Right cardiac atrium (tissue), 5 donors: ENCODE measurements at regions not wholly inside any gene's neighbourhood (a gene's known extent, or its start where the extent isn't known, plus 50 kb on each side); places are given as distances from the start of the nearest gene placed in this dataset.

Experiments
- ATAC-seq, 2 donors: fragments of 200-7000 bp; cut with Tn5 transposase; one replicate each; pipeline versions ENCODE4 v1.8.0 to v1.9.1; 2020; ENCODE audit warnings: moderate library complexity in 2 of 2, mild to moderate bottlenecking in 1 of 2
- DNase-seq, 3 donors: peaks; one replicate each; pipeline ENCODE4 v3.0.0-alpha.2; 2020
- H3K27ac ChIP-seq: one replicate; pipeline ENCODE4 v1.5.1; 2013; ENCODE audit warnings: mild to moderate bottlenecking, low read length, control low read depth, moderate library complexity
- H3K27me3 ChIP-seq: one replicate; pipeline ENCODE4 v1.6.1; 2013; ENCODE audit not compliant: control insufficient read depth, insufficient read depth
- H3K4me1 ChIP-seq: one replicate; pipeline ENCODE4 v1.6.1; 2013; ENCODE audit warnings: low read length; ENCODE audit not compliant: control insufficient read depth, insufficient read depth
- H3K4me3 ChIP-seq: one replicate; pipeline ENCODE4 v1.5.1; 2013; ENCODE audit warnings: low read length, control low read depth
- H3K9me3 ChIP-seq: one replicate; pipeline ENCODE4 v1.6.1; 2013; ENCODE audit warnings: low read length; ENCODE audit not compliant: control insufficient read depth
- WGBS: extraction: QIAGEN DNeasy Blood & Tissue Kit; methylation state at CpG from one replicate; pipeline ENCODE4 v1.1.7; 2013; 5-methylcytosine and 5-hydroxymethylcytosine counted together
- intact Hi-C, 4 donors: fragments of 100-400 bp; cut with DNase I; formaldehyde crosslinking; loops; one replicate each; pipeline versions ENCODE4 v1.11.0 to v1.14.0; 2022 to 2023
- donor health status: healthy with polysubstance abuse.
- donor health status: DM: no; HTN: yes; CAD: no.
- donor health status: DM: no; HTN: no; CAD: no.
- donor health status: DM: no; HTN: yes; CAD: no; lungs with severe emphysema.
- donor health status: DM: yes; HTN: yes; CAD: no.

- intact Hi-C loops, result no loop called here
- no peak for DNase-seq
- 87% methylated on average over 9 of the region's 9 CpGs for WGBS
- H3K9me3 ChIP-seq, result no peaks in the 10 kb centered on the region
- no peaks in the 10 kb centered on the region for H3K27me3 ChIP-seq
- ATAC-seq, result no peak
- no peaks in the 10 kb centered on the region for H3K4me1 ChIP-seq
- no peak overlapping the region for H3K4me3 ChIP-seq
- H3K27ac ChIP-seq, result no peak overlapping the region
Measured at GRCh38 chr11:134617360-134617759, 205.3 kb upstream of the B3GAT1 start.

GRCh38 chr11:134616038-134616437 is 204.0 kb upstream of the B3GAT1 start:
- 77% methylated on average over 8 of the region's 8 CpGs for WGBS
- no peaks in the 10 kb centered on the region for H3K9me3 ChIP-seq
- no peak overlapping the region for H3K27ac ChIP-seq
- no peaks in the 10 kb centered on the region for H3K4me1 ChIP-seq
- DNase-seq (no peak), ATAC-seq (no peak)
- no peak overlapping the region for H3K4me3 ChIP-seq
- intact Hi-C loops, result no loop called here
- no peaks in the 10 kb centered on the region for H3K27me3 ChIP-seq

GRCh38 chr11:134615041-134615615 is 203.1 kb upstream of the B3GAT1 start:
- no peak overlapping the region for H3K4me3 ChIP-seq
- H3K4me1 ChIP-seq, result no peaks in the 10 kb centered on the region
- no peak overlapping the region for H3K27ac ChIP-seq
- no peak for ATAC-seq
- no peak for DNase-seq
- no peaks in the 10 kb centered on the region for H3K27me3 ChIP-seq
- 79% methylated on average over 5 of the region's 5 CpGs for WGBS
- no peaks in the 10 kb centered on the region for H3K9me3 ChIP-seq
- intact Hi-C loops, result no loop called here

- intact Hi-C loops, result no loop called here
- H3K27ac ChIP-seq, result no peak overlapping the region
- ATAC-seq (no peak), DNase-seq (no peak)
- no peaks in the 10 kb centered on the region for H3K27me3 ChIP-seq
- 77% methylated on average over 4 of the region's 4 CpGs for WGBS
- no peak overlapping the region for H3K4me3 ChIP-seq
- no peaks in the 10 kb centered on the region for H3K9me3 ChIP-seq
- H3K4me1 ChIP-seq, result no peaks in the 10 kb centered on the region
Measured at GRCh38 chr11:134614141-134614540, 202.1 kb upstream of the B3GAT1 start.

GRCh38 chr11:134613646-134614045 is 201.6 kb upstream of the B3GAT1 start:
- Histone ChIP-seq H3K4me3 (no peak overlapping the region), H3K9me3 (no peaks in the 10 kb centered on the region), H3K27ac (no peak overlapping the region), H3K4me1 (no peaks in the 10 kb centered on the region), H3K27me3 (no peaks in the 10 kb centered on the region)
- DNase-seq (no peak), ATAC-seq (no peak)
- 88% methylated on average over 9 of the region's 9 CpGs for WGBS
- intact Hi-C loops, result no loop called here

GRCh38 chr11:134612140-134613030 is 200.3 kb upstream of the B3GAT1 start:
- DNase-seq, result no peak
- 62% methylated on average over 12 of the region's 12 CpGs for WGBS
- H3K9me3 ChIP-seq, result no peaks in the 10 kb centered on the region
- H3K27ac ChIP-seq, result no peak overlapping the region
- intact Hi-C loops, result no loop called here
- no peak for ATAC-seq
- H3K27me3 ChIP-seq, result no peaks in the 10 kb centered on the region
- H3K4me1 ChIP-seq, result no peaks in the 10 kb centered on the region
- H3K4me3 ChIP-seq, result no peak overlapping the region

DNA sequence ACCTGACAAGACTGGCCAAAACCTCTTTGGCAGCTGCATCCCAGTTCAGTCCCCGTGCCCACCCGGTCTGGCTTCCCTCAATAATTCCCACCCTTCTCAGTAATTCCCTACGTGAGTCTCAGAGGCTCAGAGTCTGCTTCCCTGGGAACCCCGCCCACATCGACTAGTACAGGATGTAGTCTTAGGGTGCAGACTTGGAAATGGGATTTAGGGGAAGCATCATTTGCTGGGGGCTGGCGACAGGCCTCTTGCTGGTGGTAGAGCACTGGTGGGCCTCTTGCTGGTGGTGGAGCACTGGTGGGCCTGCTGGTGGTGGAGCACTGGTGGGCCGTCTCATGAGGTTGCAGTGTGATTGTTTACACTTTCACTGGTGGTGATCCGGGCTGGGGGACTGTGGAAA is 199.5 kb upstream of the B3GAT1 start:
- Histone ChIP-seq H3K9me3 (no peaks in the 10 kb centered on the region), H3K27ac (no peak overlapping the region), H3K27me3 (no peaks in the 10 kb centered on the region), H3K4me1 (no peaks in the 10 kb centered on the region), H3K4me3 (no peak overlapping the region)
- WGBS, result 85% methylated on average over 8 of the region's 8 CpGs
- intact Hi-C loops, result no loop called here
- ATAC-seq (no peak), DNase-seq (no peak)

- no peaks in the 10 kb centered on the region for H3K4me1 ChIP-seq
- no peak for DNase-seq
Measured at GRCh38 chr11:134610116-134610910, 198.3 kb upstream of the B3GAT1 start.

DNA sequence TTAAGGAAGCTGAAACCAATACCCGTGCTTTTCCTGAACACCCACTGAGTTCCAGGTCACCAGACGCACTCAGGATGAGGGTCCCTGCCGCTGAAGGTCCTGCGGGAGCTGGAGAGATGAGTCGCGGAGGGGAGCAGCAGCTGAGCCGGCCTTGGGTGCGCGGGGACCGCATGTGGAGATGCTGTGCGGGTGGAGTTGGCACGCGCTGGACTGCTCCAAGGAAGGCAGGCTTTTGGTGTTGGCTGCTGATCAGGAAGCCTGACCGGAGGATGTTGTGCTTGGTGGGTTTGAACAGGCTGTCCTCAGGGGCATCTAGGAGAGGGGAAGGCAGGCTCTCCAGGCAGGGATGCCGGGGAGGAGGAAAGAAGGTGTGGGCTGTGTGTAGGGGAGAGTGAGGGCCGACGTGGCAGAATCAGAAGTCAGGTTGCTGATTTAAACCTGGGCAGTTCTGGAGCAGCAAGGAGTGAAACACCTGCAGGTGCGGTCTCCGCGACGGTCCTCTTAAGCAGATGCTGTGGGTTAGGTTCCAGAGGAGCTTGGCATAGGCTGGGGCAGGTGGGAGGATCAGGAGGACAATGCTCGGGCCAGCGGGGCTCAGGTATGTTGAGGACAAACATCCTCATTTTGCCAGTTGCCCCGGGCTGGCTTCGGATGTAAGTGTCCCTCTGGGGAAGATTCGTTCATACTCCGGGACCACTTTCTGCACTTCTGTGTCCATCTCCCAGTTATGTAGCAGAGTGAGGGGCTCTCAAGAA is 197.5 kb upstream of the B3GAT1 start:
- Histone ChIP-seq H3K9me3 (no peaks in the 10 kb centered on the region), H3K4me1 (no peaks in the 10 kb centered on the region), H3K27ac (no peak overlapping the region), H3K27me3 (no peaks in the 10 kb centered on the region), H3K4me3 (no peak overlapping the region)
- no peak for DNase-seq
- intact Hi-C loops, result no loop called here
- WGBS, result 83% methylated on average over 27 of the region's 27 CpGs
- no peak for ATAC-seq

More at GRCh38 chr11:134610116-134610910, 198.3 kb upstream of the B3GAT1 start:
- H3K27ac ChIP-seq, result no peak overlapping the region
- ATAC-seq, result no peak
- no peaks in the 10 kb centered on the region for H3K27me3 ChIP-seq
- H3K9me3 ChIP-seq, result no peaks in the 10 kb centered on the region
- no peak overlapping the region for H3K4me3 ChIP-seq
- intact Hi-C loops, result no loop called here
- 75% methylated on average over 23 of the region's 23 CpGs for whole genome bisulfite sequencing

DNA sequence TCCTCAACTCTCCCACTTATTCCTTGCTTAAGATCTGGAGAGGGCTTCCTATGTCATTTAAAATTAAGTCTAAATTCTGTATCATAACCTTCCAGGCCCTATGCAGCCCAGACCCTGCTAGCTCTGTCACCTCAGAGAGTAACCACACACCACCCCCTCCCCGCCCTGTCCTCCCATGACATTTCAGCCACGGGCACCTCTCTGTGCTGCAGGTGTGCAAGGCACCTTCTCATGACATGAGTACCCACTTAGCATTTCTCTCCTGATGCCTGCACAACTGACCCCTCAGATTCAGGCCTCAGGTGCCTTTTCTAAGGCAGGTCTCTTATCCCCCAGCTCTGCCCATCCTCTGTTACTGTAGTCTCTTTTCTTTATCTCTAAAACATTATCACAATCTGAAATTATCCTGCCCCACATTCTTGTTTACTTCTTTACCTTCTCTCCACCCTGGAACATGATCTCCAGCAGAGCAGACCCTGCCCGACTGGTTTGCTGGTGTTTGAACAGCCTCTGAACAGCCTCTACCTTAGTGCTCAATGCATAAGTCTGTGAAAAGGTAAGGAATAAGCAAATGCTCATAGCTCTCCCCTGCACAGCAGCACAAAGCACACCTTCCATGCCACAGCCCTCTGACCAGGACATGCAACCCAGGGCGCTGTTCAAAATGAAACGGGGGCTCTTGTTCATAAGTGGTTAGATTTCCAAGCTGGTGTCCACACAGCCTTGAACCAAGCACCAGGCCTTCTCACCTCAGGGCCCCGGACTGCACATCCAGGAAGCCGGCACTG is 196.1 kb upstream of the B3GAT1 start:
- Histone ChIP-seq H3K4me1 (no peaks in the 10 kb centered on the region), H3K9me3 (no peaks in the 10 kb centered on the region), H3K4me3 (no peak overlapping the region), H3K27ac (no peak overlapping the region), H3K27me3 (no peaks in the 10 kb centered on the region)
- ATAC-seq (no peak), DNase-seq (no peak)
- intact Hi-C loops, result no loop called here
- WGBS, result 72% methylated on average over 7 of the region's 7 CpGs
